ENCODE measurements at regions not wholly inside any gene's neighbourhood (a gene's known extent, or its start where the extent isn't known, plus 50 kb on each side); places are given as distances from the start of the nearest gene placed in this dataset.
A peak's percentile ranks its signal among the peaks of the same experiment; 100 is the strongest.

DNA sequence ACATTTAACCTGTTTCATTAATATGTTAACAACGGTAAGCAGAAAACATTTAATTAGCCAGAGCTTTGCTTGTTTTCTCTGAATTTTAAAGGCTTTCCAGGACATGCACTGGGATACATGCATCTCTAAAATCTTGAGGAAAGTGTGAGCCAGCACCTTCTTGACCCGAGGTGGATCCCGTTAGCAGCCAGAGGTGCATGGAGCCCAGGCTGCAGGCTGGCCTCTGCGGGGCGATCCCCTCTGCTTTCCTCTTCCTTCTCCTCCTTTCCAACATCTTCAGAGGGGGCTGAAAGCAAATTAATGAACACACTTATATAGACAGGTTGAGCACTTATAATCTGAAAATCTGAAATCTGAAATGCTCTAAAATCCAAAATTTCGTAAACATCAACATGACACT is 128.7 kb upstream of the CST7 start:
- no peak overlapping the region for H3K4me3 Mint-ChIP-seq
- TF ChIP-seq, protein P1, sequence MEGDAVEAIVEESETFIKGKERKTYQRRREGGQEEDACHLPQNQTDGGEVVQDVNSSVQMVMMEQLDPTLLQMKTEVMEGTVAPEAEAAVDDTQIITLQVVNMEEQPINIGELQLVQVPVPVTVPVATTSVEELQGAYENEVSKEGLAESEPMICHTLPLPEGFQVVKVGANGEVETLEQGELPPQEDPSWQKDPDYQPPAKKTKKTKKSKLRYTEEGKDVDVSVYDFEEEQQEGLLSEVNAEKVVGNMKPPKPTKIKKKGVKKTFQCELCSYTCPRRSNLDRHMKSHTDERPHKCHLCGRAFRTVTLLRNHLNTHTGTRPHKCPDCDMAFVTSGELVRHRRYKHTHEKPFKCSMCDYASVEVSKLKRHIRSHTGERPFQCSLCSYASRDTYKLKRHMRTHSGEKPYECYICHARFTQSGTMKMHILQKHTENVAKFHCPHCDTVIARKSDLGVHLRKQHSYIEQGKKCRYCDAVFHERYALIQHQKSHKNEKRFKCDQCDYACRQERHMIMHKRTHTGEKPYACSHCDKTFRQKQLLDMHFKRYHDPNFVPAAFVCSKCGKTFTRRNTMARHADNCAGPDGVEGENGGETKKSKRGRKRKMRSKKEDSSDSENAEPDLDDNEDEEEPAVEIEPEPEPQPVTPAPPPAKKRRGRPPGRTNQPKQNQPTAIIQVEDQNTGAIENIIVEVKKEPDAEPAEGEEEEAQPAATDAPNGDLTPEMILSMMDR (conservative IDR thresholded peaks at IDR 0.05) = no peak
- H3K4me1 Mint-ChIP-seq (ENCODE audit: unreplicated experiment) = no peaks in the 10 kb centered on the region
- peaks cover 3% of the 10 kb centered on the region for H3K27me3 Mint-ChIP-seq
- no peaks in the 10 kb centered on the region for H3K9me3 Mint-ChIP-seq
- DNase-seq (ENCODE audit: extremely low spot score, unreplicated experiment) = no peak
- H3K27ac Mint-ChIP-seq = no peak overlapping the region
- no peaks in the 10 kb centered on the region for H3K36me3 Mint-ChIP-seq

DNA sequence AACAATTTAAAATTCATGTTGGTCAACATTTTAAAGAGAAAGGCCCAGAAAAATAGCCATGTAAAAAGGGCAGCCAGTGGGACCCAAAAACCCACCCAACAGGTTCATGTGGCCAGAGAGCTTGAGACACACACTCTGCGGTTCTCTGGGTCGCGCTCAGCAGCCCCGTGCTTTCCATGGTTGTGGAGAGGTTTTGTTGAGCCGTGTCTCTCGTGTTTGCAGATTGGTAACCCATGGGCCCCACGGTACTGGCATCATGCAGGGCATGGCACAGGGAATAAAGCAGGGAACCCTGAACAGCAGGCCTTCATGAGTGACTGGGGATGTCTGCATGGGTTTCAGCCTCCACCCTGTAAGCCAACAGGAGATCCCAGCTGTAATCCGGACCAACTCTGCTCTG is 127.7 kb upstream of the CST7 start:
- Mint-ChIP-seq H3K27me3 (peaks cover 3% of the 10 kb centered on the region), H3K4me1 (ENCODE audit: unreplicated experiment) (no peaks in the 10 kb centered on the region), H3K36me3 (no peaks in the 10 kb centered on the region), H3K9me3 (no peaks in the 10 kb centered on the region), H3K27ac (no peak overlapping the region), H3K4me3 (no peak overlapping the region)
- DNase-seq (ENCODE audit: extremely low spot score, unreplicated experiment) = no peak
- TF ChIP-seq, protein P1 (conservative IDR thresholded peaks at IDR 0.05) = no peak

- H3K27ac Mint-ChIP-seq = no peak overlapping the region
- no peaks in the 10 kb centered on the region for H3K9me3 Mint-ChIP-seq
- TF ChIP-seq, protein P1 (conservative IDR thresholded peaks at IDR 0.05) = no peak
- no peaks in the 10 kb centered on the region for H3K4me1 Mint-ChIP-seq (ENCODE audit: unreplicated experiment)
- no peak overlapping the region for H3K4me3 Mint-ChIP-seq
- H3K27me3 Mint-ChIP-seq = peaks cover 3% of the 10 kb centered on the region
- no peak for DNase-seq (ENCODE audit: extremely low spot score, unreplicated experiment)
- no peaks in the 10 kb centered on the region for H3K36me3 Mint-ChIP-seq
Observed at GRCh38 chr20:24823176-24823784, 125.8 kb upstream of the CST7 start.

DNA sequence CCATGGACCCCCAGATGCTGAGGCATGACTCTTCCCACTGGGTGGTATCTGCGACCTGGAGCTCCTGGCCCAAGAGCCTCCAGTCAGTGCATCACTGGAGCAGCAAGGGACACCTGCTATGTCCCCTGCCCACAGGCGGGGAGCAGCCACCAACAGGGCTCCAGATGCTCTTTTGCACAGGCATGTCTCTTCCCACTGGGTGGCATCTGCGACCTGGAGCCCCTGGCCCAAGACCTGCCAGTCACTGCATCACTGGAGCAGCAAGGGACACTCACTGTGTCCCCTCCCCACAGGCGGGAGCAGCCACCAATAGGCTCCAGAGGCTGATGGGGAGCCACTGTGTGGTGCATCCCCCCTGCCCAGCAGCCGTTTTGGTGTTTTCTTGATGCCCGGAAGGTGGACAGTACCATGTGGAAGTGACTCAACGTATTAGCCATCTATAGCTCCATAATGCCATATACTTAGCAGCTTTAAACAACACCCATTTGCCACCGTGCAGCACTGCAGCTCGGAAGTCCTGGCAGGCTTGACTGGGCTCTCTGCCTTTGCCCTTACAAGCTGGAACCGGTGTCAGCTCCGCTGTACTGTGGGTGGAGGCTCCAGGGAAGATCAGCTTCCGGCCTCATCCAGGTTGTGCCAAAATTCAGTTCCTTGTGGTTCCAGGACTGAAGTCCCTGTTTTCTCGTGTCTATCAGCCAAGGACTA is 124.9 kb upstream of the CST7 start:
- Mint-ChIP-seq H3K27ac (no peak overlapping the region), H3K9me3 (no peaks in the 10 kb centered on the region), H3K27me3 (no peaks in the 10 kb centered on the region), H3K4me1 (ENCODE audit: unreplicated experiment) (no peaks in the 10 kb centered on the region), H3K4me3 (no peak overlapping the region), H3K36me3 (no peaks in the 10 kb centered on the region)
- TF ChIP-seq, protein P1 (conservative IDR thresholded peaks at IDR 0.05) = no peak
- no peak for DNase-seq (ENCODE audit: extremely low spot score, unreplicated experiment)

GRCh38 chr20:24825591-24825990 is 123.5 kb upstream of the CST7 start:
- Mint-ChIP-seq H3K4me3 (no peak overlapping the region), H3K27ac (no peak overlapping the region), H3K9me3 (no peaks in the 10 kb centered on the region), H3K4me1 (ENCODE audit: unreplicated experiment) (no peaks in the 10 kb centered on the region), H3K36me3 (no peaks in the 10 kb centered on the region), H3K27me3 (no peaks in the 10 kb centered on the region)
- TF ChIP-seq, protein P1 (conservative IDR thresholded peaks at IDR 0.05) = no peak
- peak; percentile 42 for DNase-seq (ENCODE audit: extremely low spot score, unreplicated experiment)
